HG03103 (cell line): ENCODE measurements at regions not wholly inside any gene's neighbourhood (a gene's known extent, or its start where the extent isn't known, plus 50 kb on each side); places are given as distances from the start of the nearest gene placed in this dataset.
"Not testable (repeated sequence)": the region's sequence is repeated elsewhere in the genome, so short reads cannot be mapped to it uniquely, and the experiment has no call there.

Experiments
- ATAC-seq: cut with Tn5 transposase; IDR thresholded peaks from one replicate; pipeline ENCODE4 v1.9.1; 2021; ENCODE audit warnings: low read depth; ENCODE audit not compliant: unreplicated experiment

DNA sequence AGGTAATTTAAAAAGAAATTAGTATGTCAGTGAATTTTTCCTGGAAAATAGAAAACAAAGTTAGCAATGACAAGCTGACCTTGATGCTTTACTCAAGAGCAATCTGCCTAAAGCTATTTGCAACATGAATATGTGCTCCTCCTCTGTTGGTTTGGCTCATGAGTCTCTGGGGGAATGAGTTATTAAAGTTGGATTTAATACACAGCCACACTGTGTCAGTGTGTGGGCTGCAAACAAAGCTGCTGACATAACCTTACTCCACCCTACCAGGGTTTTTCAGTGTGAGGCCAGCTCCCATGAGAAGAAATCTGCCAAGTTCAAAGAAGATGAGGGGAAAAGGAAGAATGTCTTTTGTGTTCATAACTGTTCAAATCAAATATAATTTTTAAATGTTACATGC, 280.5 kb downstream of the TLL1 start:
- no peak for ATAC-seq

DNA sequence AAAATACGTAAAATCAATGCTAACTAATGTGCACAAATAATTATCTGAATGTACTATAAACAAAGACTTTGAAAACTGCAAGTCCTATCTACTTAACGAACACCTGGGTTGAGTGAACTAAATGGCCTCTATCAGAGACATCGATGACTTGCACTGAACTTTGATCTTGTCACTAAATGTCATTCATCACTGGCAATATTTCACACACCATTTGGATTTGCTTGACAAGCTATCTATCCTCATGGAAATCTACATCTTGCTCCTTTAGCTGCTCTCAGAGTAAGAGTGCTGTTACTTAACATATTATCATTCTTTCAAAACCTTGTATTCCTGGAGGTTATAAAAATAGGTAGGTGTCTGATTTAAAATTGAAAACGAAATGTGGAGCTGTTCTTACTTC, 289.3 kb downstream of the TLL1 start:
- no peak for ATAC-seq

DNA sequence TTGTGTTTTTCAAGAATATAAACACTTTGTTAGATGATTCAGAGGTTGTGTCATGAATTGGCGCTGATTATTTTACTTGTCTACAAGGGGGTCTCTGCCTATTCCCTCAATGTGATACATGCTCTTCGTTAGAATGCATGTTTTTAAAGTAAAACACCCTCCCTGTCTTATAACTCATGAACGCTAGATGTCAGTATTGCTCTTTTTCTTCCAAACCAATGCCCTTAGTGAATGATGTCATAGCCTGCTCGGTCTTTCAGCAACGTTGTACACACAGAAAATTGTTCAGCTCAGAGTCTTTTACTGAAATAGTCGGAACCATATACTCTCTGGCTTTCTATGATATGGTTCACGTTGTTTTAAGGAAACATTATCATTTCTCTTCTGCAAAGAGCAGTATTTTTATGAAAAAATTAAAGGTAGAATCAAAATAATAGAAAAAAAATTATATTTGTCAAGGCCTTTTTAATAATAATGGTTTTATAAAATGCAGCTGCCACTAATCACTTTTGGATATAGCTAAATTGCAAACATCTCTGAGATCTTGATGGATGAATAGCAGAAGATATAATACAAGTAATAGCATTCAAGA, 292.9 kb downstream of the TLL1 start:
- ATAC-seq: peak; percentile 99

DNA sequence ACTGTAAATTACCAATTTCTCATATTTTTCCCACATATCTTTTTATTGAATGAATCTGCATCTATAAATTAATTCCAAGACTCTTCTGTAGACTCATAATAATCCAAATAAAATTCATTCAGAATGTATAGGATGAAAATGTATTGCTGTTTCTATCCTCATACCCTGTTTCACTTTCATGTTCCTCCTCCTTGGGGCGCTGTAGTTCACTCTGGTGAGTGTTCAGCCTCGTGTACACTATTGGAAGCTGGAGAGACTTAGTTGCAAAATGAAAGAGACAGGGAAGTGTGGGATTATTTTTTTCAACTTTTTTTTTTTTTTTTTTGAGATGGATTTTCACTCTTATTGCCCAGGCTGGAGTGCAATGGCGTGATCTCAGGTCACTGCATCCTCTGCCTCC, 296.1 kb downstream of the TLL1 start:
- ATAC-seq: peak; percentile 38

DNA sequence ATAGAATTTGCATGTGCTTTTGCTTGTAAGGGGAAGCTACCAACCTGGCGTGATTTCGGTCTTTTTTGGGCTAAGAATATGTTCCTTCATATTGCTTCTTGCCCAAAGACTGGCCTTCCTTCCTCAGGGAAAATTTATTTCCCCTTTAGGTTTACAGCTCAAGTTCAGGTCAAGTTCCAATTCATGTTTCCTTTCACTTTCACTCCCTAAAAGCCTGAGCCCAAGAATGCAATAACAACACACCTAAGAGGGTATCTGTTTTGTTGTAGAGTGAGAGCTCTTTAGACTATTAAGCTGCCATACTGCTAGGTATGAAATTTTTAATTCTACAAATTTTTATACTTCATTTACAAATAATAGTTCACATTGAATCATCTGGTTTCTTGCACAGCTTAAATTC, 299.6 kb downstream of the TLL1 start:
- no peak for ATAC-seq

DNA sequence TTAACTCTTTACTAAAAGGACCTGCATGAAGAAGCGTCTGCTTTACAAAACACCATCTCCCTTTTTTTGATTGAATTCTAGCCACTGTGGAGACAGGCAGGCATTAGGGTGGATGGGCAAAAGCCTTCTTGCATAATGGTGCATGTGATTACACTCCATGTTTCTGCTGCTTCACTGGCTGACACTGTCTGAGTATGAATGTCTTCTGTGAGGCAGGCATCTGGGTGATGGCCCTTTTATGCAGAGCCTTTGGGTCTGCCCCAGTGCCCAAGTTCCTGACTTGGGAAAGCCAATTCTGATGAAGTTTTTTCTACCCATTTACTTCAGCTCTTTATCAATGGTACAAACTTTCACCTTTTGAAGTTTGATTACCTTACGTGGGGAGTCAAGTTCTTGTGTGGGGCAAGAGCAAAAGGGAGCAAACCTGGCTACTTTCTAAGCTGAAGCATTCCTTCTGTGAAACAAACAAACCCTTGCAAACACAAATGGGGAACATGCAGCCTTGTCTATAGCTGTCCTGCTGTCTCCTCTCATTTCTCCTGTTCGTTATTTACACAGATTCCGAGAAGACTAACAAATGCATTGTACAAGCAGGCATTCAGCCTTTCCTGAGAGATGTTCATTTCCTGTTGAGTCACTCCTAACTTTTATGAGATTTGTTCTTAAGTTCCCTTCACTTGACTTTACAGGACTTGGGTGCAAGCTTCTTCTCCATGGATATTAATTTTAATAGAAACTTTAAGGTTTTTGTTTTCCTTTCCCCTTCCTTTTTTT, 301.9 kb downstream of the TLL1 start:
- no peak for ATAC-seq

DNA sequence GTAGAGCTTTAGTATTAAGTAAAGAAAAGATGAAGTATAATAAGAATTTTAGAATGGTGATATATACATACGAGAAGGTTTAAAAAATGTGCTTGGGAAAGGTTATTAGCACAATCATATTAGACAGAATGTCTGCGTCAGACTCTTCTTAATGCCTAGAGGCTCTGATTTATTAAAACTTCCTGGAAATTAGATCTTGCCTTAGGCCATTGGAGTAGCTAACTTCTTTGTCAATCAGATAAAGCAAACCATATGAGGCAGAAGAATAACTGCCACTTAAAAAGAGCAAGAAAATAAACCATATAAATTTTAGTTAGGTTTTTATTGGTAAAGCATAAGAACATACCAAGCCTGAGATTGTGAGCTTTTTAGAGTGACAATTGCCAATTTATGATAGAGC, 309.1 kb downstream of the TLL1 start:
- no peak for ATAC-seq

DNA sequence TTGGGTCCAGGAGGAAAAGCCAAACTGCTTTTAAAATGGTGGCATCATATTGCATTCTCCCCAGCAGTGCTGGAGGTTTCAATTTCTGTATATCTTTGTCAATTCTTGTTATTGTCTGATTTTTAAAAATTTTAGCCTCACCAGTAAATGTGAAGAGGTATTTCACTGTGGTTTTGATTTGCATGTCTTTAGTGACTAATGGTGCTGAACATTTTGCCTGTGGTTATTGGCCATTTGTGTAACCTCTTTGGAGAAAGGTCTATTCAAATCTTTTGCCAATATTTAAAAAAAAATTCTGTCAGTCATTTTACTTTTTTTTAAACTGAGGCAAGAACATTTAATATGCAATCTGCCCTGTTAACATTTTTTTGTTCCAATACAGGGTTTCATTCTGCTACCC, 322.1 kb downstream of the TLL1 start:
- no peak for ATAC-seq

DNA sequence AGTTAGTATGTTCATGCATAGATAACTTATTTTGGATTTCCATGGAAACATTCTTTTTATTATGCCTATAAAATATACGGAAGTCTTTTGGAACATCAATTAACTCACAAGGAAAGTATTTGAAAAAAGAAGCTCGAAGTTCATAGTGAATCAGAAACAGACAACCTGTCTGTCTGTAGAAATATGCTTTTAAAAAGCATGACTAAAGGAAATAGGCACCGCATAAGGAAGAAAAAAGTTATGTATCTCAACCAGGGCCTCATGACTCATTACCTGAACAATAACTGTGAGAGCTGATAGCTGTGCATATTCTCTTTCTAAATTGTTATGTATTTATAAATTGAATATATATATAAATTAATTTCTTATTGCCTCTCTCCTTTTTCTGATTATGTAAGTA, 324.1 kb downstream of the TLL1 start:
- ATAC-seq: no peak

DNA sequence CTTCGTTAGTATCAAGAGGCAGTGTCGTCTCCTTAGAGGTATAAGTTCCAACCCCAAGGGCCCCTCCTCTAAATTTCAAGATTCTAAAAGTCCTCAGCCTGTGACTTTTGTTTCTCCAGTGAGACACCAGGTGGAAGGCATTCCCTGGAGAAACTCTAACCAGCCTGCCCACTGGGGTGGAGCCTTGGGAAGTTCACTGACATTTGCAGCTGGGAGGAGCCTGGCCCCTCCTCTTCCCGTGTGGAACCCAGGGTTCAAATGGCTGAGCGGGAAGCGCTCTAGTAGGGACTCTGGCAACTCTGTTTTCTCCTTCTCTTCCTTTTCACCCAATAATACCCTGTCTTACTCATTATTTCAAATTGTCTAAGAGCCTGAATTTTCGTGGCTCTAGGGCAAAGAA, 325.0 kb downstream of the TLL1 start:
- no peak for ATAC-seq

DNA sequence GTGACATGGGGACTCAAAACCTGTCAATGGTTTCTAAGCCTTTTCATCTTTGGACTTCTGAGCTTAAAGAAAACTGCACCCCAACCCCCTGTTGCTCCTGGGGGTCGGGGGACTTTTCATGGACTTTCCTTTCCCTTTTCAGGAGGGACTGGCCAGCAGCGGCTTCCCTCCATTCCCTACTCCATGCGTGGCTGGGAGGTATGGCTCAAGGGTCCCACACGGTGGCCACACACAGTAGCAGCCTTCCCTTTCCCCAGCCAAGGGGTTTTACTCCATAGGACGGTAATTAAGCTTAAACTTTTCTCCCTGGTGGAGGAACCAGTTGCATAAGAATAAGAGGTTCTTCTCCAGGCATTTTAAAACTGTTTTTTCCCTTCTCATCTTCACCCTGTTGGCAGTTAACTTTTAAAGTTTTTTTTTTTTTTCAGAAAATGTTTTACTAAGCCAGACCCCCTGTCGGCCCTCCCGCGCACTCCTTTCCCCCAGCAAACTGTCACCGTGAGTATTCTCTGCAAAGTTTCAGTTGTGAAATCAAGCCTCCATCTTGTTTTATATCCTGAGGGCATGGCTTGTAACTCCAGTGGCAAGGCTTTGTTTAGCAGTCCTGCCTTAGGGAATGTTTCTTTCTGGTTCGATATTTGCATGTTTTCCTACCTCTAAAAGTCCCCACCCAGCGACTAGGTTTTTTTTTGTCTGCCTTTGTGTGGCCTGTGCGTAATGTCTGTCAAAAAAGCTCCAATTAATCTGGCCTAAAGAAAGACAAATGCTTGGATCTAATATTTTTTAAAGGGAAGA, 325.7 kb downstream of the TLL1 start:
- ATAC-seq: no peak

DNA sequence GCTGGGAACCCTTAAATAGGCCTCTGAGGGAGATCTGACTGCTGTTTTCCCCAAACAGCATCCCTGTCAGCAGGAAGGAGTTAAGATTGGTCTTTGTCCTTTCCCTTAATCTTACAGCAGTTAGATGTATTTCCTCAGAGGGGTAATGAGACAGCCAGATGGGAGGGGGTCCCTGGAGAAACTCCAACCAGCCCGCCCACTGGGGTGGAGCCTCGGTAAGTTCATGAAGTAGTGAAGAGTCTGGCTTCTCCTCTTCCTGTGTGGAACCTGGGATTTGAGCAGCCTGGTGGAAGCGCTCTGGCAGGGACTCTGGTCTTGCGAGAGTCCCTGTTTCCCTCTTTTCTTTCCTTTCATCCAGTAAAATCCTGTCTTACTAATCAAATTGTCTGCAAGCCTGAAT, 330.0 kb downstream of the TLL1 start:
- no peak for ATAC-seq

DNA sequence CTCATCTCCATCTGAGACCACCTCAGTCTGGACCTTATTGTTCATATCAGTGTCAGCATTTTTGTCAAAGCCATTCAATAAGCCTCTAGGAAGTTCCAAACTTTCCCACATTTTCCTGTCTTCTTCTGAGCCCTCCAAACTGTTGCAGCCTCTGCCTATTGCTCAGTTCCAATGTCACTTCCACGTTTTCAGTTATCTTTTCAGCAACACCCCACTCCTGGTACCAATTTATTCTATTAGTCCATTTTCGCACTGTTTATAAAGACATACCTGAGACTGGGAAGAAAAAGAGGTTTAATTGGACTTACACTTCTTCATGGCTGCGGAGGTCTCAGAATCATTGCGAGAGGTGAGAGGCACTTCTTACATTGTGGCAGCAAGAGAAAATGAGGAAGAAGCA, 339.3 kb downstream of the TLL1 start:
- ATAC-seq: not testable (repeated sequence)

DNA sequence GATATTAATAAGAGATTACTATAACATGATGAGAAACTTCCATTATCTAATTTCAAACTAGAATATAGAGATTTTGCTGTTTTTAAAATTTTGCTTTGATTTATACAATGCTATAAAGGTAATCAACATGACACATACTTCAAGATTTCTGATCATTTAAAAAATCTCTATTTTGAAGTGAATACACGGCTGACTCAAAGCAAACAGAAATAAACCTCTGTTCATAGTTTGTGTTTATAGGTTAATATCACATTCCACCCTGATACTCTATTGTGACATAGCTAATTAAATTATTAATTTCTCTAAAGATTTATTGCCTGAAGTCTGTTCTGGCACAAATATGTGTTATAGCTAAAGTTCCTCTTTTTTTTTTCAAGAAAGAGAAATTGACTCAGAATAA, 349.2 kb downstream of the TLL1 start:
- ATAC-seq: no peak

DNA sequence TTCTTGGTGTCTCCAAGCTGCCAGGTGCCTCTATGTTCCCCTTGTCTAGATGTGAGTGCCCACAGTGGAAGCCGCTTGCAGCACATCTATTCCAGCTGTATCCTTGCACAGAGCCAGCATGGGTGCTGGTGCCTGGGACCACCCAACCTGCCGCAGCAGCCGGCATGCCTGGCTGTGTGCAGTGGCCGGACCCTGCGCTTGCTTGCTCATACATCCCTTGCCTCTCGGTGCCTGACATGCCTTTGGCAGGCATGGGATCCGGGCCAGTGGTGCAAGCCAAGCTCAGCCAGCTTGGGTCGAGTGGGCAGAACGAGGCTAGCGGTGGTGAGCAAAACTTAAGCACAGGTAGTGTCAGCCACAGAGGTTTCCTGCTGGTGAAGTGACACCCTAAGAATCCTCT, 355.1 kb downstream of the TLL1 start:
- no peak for ATAC-seq

DNA sequence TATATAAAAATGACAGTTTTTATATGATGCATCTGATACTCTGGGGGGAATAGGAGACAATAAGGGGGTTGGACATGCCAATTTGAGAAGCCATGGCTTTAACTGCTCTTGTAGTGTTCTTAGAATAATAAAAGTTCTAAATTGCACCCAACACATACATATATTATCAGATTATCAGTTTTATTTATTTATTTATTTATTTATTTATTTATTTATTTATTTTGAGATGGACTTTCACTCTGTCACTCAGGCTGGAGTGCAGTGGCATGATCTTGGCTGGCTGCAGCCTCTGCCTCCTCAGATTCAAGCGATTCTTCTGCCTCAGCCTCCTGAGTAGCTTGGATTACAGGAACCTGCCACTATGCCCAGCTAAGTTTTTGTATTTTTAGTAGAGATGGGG, 356.8 kb downstream of the TLL1 start:
- no peak for ATAC-seq

DNA sequence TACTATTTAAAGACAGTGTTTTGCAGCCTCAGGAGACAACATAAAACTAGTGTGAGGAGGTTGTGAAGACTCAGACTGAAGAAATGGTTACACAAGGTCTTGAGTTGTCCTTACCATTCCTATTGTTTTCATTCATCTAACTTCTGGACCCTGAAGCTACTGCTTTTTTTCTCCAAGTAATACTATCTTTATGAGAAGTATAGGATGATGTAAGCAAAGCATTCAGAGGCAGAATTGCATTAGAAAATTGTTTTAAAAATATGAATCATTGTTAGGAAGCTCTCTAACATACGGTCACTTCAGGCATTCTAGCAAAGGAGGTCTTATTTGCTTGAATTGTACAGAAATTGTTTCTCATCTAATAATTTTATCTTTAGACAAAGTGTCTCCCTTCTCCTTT, 357.8 kb downstream of the TLL1 start:
- ATAC-seq: no peak

DNA sequence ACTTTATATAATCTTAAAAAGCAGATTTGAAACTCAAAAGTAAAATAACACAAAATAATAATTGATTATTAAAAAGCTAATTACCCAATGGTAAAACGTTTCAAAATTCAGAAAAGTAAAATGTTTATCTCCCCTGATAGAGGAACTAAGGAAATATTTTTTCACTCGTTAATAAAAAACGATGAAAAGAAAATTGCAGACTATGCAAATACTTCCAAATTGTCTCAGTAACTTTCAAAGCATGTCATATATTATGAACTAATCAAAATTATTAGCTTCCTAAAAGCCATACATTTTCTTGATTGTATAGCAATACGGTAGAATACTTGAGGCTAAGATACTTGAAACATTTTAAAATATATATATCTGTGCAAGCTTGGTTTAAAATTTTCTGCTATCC, 366.3 kb downstream of the TLL1 start:
- ATAC-seq: no peak

DNA sequence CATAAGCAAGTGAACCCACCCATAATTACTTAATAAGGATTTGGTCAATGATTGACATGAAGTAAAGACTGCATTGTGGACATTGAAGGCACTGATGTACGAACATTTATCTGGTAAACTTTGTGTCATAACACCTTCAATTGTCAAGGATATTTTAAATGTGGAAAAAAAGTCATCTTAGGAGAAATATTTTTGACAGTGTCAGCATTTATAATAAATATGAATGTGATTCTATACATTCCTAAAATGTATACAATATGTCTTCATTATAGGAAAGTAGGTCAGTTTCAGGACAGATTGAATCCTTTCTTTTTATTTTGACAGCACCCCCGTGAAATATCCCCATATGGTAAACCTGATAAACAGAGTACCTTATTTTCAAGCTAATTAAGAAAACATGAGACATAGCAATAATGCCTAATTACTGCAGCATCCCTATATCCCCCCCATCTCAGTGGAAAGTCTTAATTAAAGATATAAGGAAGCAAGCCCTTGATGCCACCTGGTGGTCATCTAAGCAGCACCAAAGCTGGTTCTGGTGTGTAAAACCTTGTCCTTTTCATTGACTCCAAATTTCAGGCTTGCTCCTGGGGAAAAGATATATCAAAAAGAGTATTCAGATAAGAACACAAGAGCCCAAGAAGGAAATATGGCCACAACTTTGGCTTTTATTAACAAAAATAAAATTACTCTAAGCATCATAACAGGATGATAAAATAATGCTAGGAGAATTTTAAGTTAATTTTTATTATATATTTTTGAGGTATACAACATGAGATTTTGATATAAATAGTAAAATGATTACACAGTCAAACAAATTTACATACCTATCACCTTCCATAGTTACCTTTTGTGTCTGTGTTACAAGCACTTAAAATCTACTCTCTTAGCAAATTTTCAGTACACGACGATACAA, 379.7 kb downstream of the TLL1 start:
- no peak for ATAC-seq

DNA sequence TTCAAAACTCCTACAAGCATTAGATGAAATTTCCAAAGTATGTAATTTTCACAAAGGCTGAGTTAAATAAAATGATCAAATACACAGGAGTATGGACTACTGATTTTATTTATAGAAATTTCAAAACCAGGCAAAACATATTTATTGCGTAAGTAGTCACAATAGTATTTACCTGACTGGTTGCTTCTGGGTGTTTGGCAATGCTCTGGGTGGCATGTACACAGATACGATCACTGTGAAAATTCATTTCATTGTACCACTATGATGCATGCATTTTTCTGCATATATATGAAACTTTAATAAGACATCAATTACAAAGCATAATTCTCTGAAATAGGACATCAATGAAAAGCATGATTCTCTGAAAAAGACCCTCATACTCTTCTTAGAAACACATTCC, 384.2 kb downstream of the TLL1 start:
- no peak for ATAC-seq

DNA sequence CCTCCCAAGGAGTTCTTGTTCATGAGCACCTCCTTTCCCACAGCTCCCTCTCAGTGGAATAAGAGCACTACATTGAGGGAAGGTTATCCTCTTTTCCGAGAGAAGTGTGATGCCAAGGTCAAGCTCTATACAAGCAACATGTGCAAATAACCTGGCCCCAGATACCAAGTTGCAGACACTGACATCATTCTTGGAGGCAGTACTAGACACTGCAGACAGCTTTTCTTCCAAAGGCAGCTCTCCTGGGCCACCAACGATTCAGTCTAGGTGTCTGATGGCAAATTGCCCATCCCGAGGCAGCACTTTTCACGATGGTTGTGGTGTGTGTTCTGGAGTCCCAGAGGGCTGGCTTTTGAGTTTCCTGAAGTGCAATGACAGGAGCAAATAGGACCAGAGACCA, 384.9 kb downstream of the TLL1 start:
- ATAC-seq: no peak
